ENCODE measurements at regions not wholly inside any gene's neighbourhood (a gene's known extent, or its start where the extent isn't known, plus 50 kb on each side); places are given as distances from the start of the nearest gene placed in this dataset.

- TF ChIP-seq POLR2AphosphoS5 (IDR thresholded peaks at IDR 0.05; ENCODE audit: borderline replicate concordance, low read depth, low read length) (no peak), EZH2 (IDR thresholded peaks at IDR 0.05) (no peak)
These were observed 78.4 kb upstream of the RBPJ start for GRCh38 chr4:26242451-26242850.
